Endothelial cell (in vitro differentiated cells): ENCODE measurements at regions not wholly inside any gene's neighbourhood (a gene's known extent, or its start where the extent isn't known, plus 50 kb on each side); places are given as distances from the start of the nearest gene placed in this dataset.

ENCODE experiments used
- DNase-seq: peaks from one replicate; pipeline ENCODE4 v3.0.0; 2021; ENCODE audit warnings: low spot score
- H3K27ac Mint-ChIP-seq: one replicate; pipeline ENCODE4 v1.8.0; 2021; ENCODE audit warnings: mixed read lengths, inconsistent platforms; ENCODE audit not compliant: unreplicated experiment
- H3K27me3 Mint-ChIP-seq: one replicate; pipeline ENCODE4 v1.8.0; 2021; ENCODE audit warnings: mild to moderate bottlenecking, moderate library complexity, mixed read lengths, inconsistent platforms; ENCODE audit not compliant: unreplicated experiment
- H3K36me3 Mint-ChIP-seq: one replicate; pipeline ENCODE4 v1.8.0; 2021; ENCODE audit warnings: mild to moderate bottlenecking, low read depth, mixed read lengths, inconsistent platforms; ENCODE audit not compliant: unreplicated experiment
- H3K4me1 Mint-ChIP-seq: one replicate; pipeline ENCODE4 v1.8.0; 2021; ENCODE audit warnings: mild to moderate bottlenecking, mixed read lengths, inconsistent platforms; ENCODE audit not compliant: unreplicated experiment
- H3K4me3 Mint-ChIP-seq: one replicate; pipeline ENCODE4 v1.8.0; 2021; ENCODE audit warnings: mild to moderate bottlenecking, mixed read lengths, inconsistent platforms; ENCODE audit not compliant: unreplicated experiment
- H3K9me3 Mint-ChIP-seq: one replicate; pipeline ENCODE4 v1.8.0; 2021; ENCODE audit warnings: mixed read lengths, inconsistent platforms; ENCODE audit not compliant: unreplicated experiment
- CTCF ChIP-seq: fragments of 200-600 bp; sonication (generic); IDR thresholded peaks from one replicate; pipeline ENCODE4 v1.5.0; 2021; ENCODE audit warnings: antibody characterized with exemption; ENCODE audit not compliant: unreplicated experiment

GRCh38 chr4:54553001-54553400 is 104.8 kb upstream of the KIT start:
- Mint-ChIP-seq H3K27me3 (peaks cover 6% of the 10 kb centered on the region), H3K9me3 (no peaks in the 10 kb centered on the region), H3K4me1 (peaks cover 26% of the 10 kb centered on the region), H3K4me3 (no peak overlapping the region), H3K27ac (no peak overlapping the region), H3K36me3 (peaks cover 4% of the 10 kb centered on the region)
- no peak for TF ChIP-seq CTCF
- DNase-seq = no peak

GRCh38 chr4:54554339-54554990 is 103.3 kb upstream of the KIT start:
- H3K9me3 Mint-ChIP-seq = no peaks in the 10 kb centered on the region

GRCh38 chr4:54556051-54556450 is 101.7 kb upstream of the KIT start:
- H3K27me3 Mint-ChIP-seq = peaks cover 5% of the 10 kb centered on the region
- H3K4me3 Mint-ChIP-seq = no peak overlapping the region
- no peak for DNase-seq
- peaks cover 4% of the 10 kb centered on the region for H3K36me3 Mint-ChIP-seq
- H3K27ac Mint-ChIP-seq = no peak overlapping the region
- no peak for TF ChIP-seq CTCF
- peaks cover 25% of the 10 kb centered on the region for H3K4me1 Mint-ChIP-seq
- H3K9me3 Mint-ChIP-seq = no peaks in the 10 kb centered on the region

More at GRCh38 chr4:54554339-54554990, 103.3 kb upstream of the KIT start:
- no peak for TF ChIP-seq CTCF
- Mint-ChIP-seq H3K4me1 (peaks cover 23% of the 10 kb centered on the region), H3K4me3 (no peak overlapping the region), H3K27ac (peak overlapping the region; percentile 40), H3K27me3 (peaks cover 5% of the 10 kb centered on the region), H3K36me3 (peaks cover 4% of the 10 kb centered on the region)
- DNase-seq = no peak

GRCh38 chr4:54556587-54556986 is 101.2 kb upstream of the KIT start:
- DNase-seq = no peak
- Mint-ChIP-seq H3K9me3 (no peaks in the 10 kb centered on the region), H3K4me1 (peaks cover 25% of the 10 kb centered on the region), H3K27ac (no peak overlapping the region), H3K36me3 (peaks cover 4% of the 10 kb centered on the region), H3K4me3 (no peak overlapping the region), H3K27me3 (peaks cover 5% of the 10 kb centered on the region)
- TF ChIP-seq CTCF = no peak

GRCh38 chr4:54558889-54559677 is 98.7 kb upstream of the KIT start:
- TF ChIP-seq CTCF = no peak
- peaks cover 5% of the 10 kb centered on the region for H3K27me3 Mint-ChIP-seq
- H3K4me1 Mint-ChIP-seq = peaks cover 25% of the 10 kb centered on the region
- no peak overlapping the region for H3K27ac Mint-ChIP-seq
- H3K36me3 Mint-ChIP-seq = peaks cover 4% of the 10 kb centered on the region
- no peak for DNase-seq
- no peaks in the 10 kb centered on the region for H3K9me3 Mint-ChIP-seq
- no peak overlapping the region for H3K4me3 Mint-ChIP-seq
